K562 (cell line): ENCODE measurements at regions not wholly inside any gene's neighbourhood (a gene's known extent, or its start where the extent isn't known, plus 50 kb on each side); places are given as distances from the start of the nearest gene placed in this dataset.

ENCODE experiments used
- ATF1 ChIP-seq, 2 experiments: fragments of 450-650 bp in 1 of 2; IDR thresholded peaks; 2 replicates each; pipeline ENCODE4 v1.6.1; 2016; ENCODE audit warnings: missing compliant biosample characterization in 1 of 2, missing genetic modification characterization in 1 of 2
- CBFA2T3 ChIP-seq: fragments of 450-650 bp; IDR thresholded peaks from 2 replicates; pipeline ENCODE4 v1.6.1; 2017
- CBX3 ChIP-seq, 2 experiments: IDR thresholded peaks; 1 replicate in 1 of 2; 2 replicates in 1 of 2; pipeline ENCODE4 v1.6.1; 2012; ENCODE audit warnings: inconsistent platforms in 2 of 2, low read length in 2 of 2, borderline replicate concordance in 1 of 2, control low read depth in 1 of 2
- CCNT2 ChIP-seq: IDR thresholded peaks from 2 replicates; pipeline ENCODE4 v1.6.1; 2011; ENCODE audit warnings: borderline replicate concordance, low read depth, mild to moderate bottlenecking, moderate library complexity, mixed read lengths, low read length; ENCODE audit not compliant: insufficient read length; ENCODE audit errors: extremely low read depth
- DMBX1 ChIP-seq: fragments of 250-450 bp; sonication (Bioruptor Pico); IDR thresholded peaks from 2 replicates; pipeline ENCODE4 v1.8.0; 2022; ENCODE audit warnings: inconsistent platforms, mild to moderate bottlenecking, moderate library complexity, borderline replicate concordance
- ELF4 ChIP-seq: fragments of 450-650 bp; formaldehyde crosslinking; IDR thresholded peaks from 2 replicates; pipeline ENCODE4 v1.4.0; 2022; ENCODE audit warnings: missing genetic modification characterization
- ESRRA ChIP-seq: fragments of 450-650 bp; IDR thresholded peaks from 2 replicates; pipeline ENCODE4 v1.6.1; 2014; ENCODE audit warnings: low read depth, mild to moderate bottlenecking, moderate library complexity, borderline replicate concordance
- ETV6 ChIP-seq, 3 experiments: fragments of 150-350 bp in 1 of 3; sonication (generic) in 1 of 3; formaldehyde crosslinking in 1 of 3; IDR thresholded peaks; 2 replicates each; pipeline versions ENCODE4 v1.6.1 to v1.8.0; 2014 to 2022; ENCODE audit warnings: borderline replicate concordance in 2 of 3, low read depth in 2 of 3, antibody characterized with exemption in 1 of 3, low read length in 1 of 3, mild to moderate bottlenecking in 1 of 3, missing genetic modification reagents in 1 of 3
- FOXA3 ChIP-seq, 2 experiments: fragments of 450-650 bp in 1 of 2; sonication (generic) in 1 of 2; formaldehyde crosslinking; IDR thresholded peaks in 1 of 2; conservative IDR thresholded peaks in 1 of 2; 2 replicates each; pipeline versions ENCODE4 v1.4.0 to v1.8.0; 2020 to 2022; ENCODE audit warnings: mild to moderate bottlenecking in 2 of 2, missing genetic modification reagents in 1 of 2
- HMGXB4 ChIP-seq: sonication (generic); formaldehyde crosslinking; IDR thresholded peaks from 2 replicates; pipeline ENCODE4 v1.8.1; 2023; ENCODE audit warnings: mild to moderate bottlenecking, missing genetic modification reagents
- JUND ChIP-seq, 2 experiments: IDR thresholded peaks; 2 replicates in 1 of 2; 3 replicates in 1 of 2; pipeline ENCODE4 v1.6.1; 2011; ENCODE audit warnings: borderline replicate concordance in 2 of 2, low read depth in 2 of 2, low read length in 2 of 2, improper control_type of control experiment in 1 of 2, missing biosample characterization in 1 of 2, missing genetic modification characterization in 1 of 2, missing genetic modification reagents in 1 of 2
- MLLT1 ChIP-seq, 2 experiments: fragments of 450-650 bp; IDR thresholded peaks; 2 replicates each; pipeline ENCODE4 v1.6.1; 2016
- MTA3 ChIP-seq: fragments of 450-650 bp; formaldehyde crosslinking; IDR thresholded peaks from 2 replicates; pipeline ENCODE4 v1.6.1; 2017; ENCODE audit warnings: mild to moderate bottlenecking, borderline replicate concordance
- POLR2H ChIP-seq: IDR thresholded peaks from 2 replicates; pipeline ENCODE4 v1.6.1; 2016; ENCODE audit warnings: missing genetic modification characterization, low read depth, mild to moderate bottlenecking, control low read depth, missing compliant biosample characterization, moderate library complexity
- POLR3G ChIP-seq: IDR thresholded peaks from 2 replicates; pipeline ENCODE4 v1.6.1; 2011; ENCODE audit not compliant: insufficient read length, insufficient replicate concordance; ENCODE audit errors: extremely low read depth
- TEAD4 ChIP-seq, 2 experiments: sonication (generic) in 1 of 2; formaldehyde crosslinking in 1 of 2; IDR thresholded peaks; 2 replicates each; pipeline versions ENCODE4 v1.6.1 to v1.8.0; 2012 to 2022; ENCODE audit warnings: borderline replicate concordance in 1 of 2, inconsistent platforms in 1 of 2, low read length in 1 of 2, mild to moderate bottlenecking in 1 of 2, missing genetic modification reagents in 1 of 2
- ZKSCAN8 ChIP-seq: fragments of 200-800 bp; sonication (Bioruptor generic); IDR thresholded peaks from 2 replicates; pipeline ENCODE4 v1.6.1; 2016; ENCODE audit warnings: missing genetic modification characterization, missing compliant biosample characterization
- ZNF134 ChIP-seq: fragments of 250-450 bp; sonication (Bioruptor Pico); conservative IDR thresholded peaks from 2 replicates; pipeline ENCODE4 v1.4.0; 2020
- ZNF583 ChIP-seq: fragments of 250-450 bp; sonication (Bioruptor Pico); IDR thresholded peaks from 2 replicates; pipeline ENCODE4 v1.4.0; 2020
- ZNF717 ChIP-seq: fragments of 250-450 bp; sonication (Bioruptor Pico); IDR thresholded peaks from 2 replicates; pipeline ENCODE4 v1.5.0; 2021
- TF ChIP-seq, protein P1 (sequence below), 2 experiments: fragments of 200-800 bp in 1 of 2; sonication (Bioruptor generic) in 1 of 2; sonication (generic) in 1 of 2; formaldehyde crosslinking in 1 of 2; IDR thresholded peaks in 1 of 2; conservative IDR thresholded peaks in 1 of 2; 2 replicates each; pipeline versions ENCODE4 v1.5.0 to v1.6.1; 2016 to 2020; ENCODE audit warnings: missing compliant biosample characterization in 1 of 2, missing genetic modification characterization in 1 of 2, missing genetic modification reagents in 1 of 2

- TF ChIP-seq ATF1 (CRISPR knock-in tag; IDR thresholded peaks at IDR 0.05), result no peak
- 0 out of 2 replicates have a peak, but pooled peaks have one; percentile 15 for TF ChIP-seq ATF1 (tag; IDR thresholded peaks at IDR 0.05)
- peak; percentile 67 for TF ChIP-seq CCNT2
- peak; percentile 18; the same call in 1 of the 2 replicates for TF ChIP-seq ESRRA
- TF ChIP-seq JUND (IDR thresholded peaks at IDR 0.05; ENCODE audit: borderline replicate concordance, low read depth, low read length), result peak; percentile 45; the same call in 1 of the 2 replicates
- TF ChIP-seq JUND (tag; IDR thresholded peaks at IDR 0.05; ENCODE audit: borderline replicate concordance, low read depth, low read length), result peak; percentile 11; the same call in 1 of the 3 replicates
- TF ChIP-seq, protein P1, sequence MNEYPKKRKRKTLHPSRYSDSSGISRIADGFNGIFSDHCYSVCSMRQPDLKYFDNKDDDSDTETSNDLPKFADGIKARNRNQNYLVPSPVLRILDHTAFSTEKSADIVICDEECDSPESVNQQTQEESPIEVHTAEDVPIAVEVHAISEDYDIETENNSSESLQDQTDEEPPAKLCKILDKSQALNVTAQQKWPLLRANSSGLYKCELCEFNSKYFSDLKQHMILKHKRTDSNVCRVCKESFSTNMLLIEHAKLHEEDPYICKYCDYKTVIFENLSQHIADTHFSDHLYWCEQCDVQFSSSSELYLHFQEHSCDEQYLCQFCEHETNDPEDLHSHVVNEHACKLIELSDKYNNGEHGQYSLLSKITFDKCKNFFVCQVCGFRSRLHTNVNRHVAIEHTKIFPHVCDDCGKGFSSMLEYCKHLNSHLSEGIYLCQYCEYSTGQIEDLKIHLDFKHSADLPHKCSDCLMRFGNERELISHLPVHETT (CRISPR knock-in tag; conservative IDR thresholded peaks at IDR 0.05 in 1 of 2, IDR thresholded peaks at IDR 0.05 in 1 of 2), result peak in 1 of 2 experiments; percentile 70; a peak in 1 of 4 replicates
- peak in 1 of 2 experiments; percentile 30; a peak in 1 of 4 replicates for TF ChIP-seq FOXA3 (CRISPR knock-in tag; conservative IDR thresholded peaks at IDR 0.05 in 1 of 2, IDR thresholded peaks at IDR 0.05 in 1 of 2)
- no peak for TF ChIP-seq POLR3G
- 0 out of 2 replicates have a peak, but pooled peaks have one; percentile 30 for TF ChIP-seq MTA3
- TF ChIP-seq ETV6 (IDR thresholded peaks at IDR 0.05; ENCODE audit: borderline replicate concordance in 1 of 2, low read depth in 2 of 2, low read length in 1 of 2), result 0 out of 4 replicates have a peak, but pooled peaks of 1 of the 2 experiments have one; percentile 31
- no peak for TF ChIP-seq ETV6 (CRISPR knock-in tag; IDR thresholded peaks at IDR 0.05; ENCODE audit: borderline replicate concordance)
- peak; percentile 99 for TF ChIP-seq TEAD4 (IDR thresholded peaks at IDR 0.05; ENCODE audit: low read length)
- no peak for TF ChIP-seq TEAD4 (CRISPR knock-in tag; IDR thresholded peaks at IDR 0.05; ENCODE audit: borderline replicate concordance)
- TF ChIP-seq ZKSCAN8 (CRISPR knock-in tag), result peak; percentile 76; the same call in 1 of the 2 replicates
- 0 out of 3 replicates have a peak, but pooled peaks of 1 of the 2 experiments have one; percentile 49 for TF ChIP-seq CBX3 (IDR thresholded peaks at IDR 0.05; ENCODE audit: borderline replicate concordance in 1 of 2, low read length in 2 of 2)
- peak; percentile 93 for TF ChIP-seq DMBX1 (CRISPR knock-in tag)
- peak; percentile 64; the same call in 1 of the 2 replicates for TF ChIP-seq ZNF583 (CRISPR knock-in tag)
- TF ChIP-seq HMGXB4 (CRISPR knock-in tag), result no peak
- TF ChIP-seq POLR2H (tag), result no peak
- no peak for TF ChIP-seq ZNF134 (CRISPR knock-in tag)
- no peak for TF ChIP-seq ELF4 (CRISPR knock-in tag)
- TF ChIP-seq MLLT1 (IDR thresholded peaks at IDR 0.05), result 0 out of 4 replicates have a peak, but pooled peaks of 1 of the 2 experiments have one; percentile 49
- TF ChIP-seq ZNF717 (CRISPR knock-in tag), result no peak
- TF ChIP-seq CBFA2T3, result peak; percentile 98
These were observed 93.4 kb upstream of the F3 start (continued) for GRCh38 chr1:94634977-94635416.
